IPS DF 6.9 (cell line): ENCODE measurements at regions not wholly inside any gene's neighbourhood (a gene's known extent, or its start where the extent isn't known, plus 50 kb on each side); places are given as distances from the start of the nearest gene placed in this dataset.

Experiments
- DNase-seq: peaks from one replicate; pipeline ENCODE4 v3.0.0-alpha.2; 2013; ENCODE audit warnings: low read depth, low spot score
- H3K27ac ChIP-seq: one replicate; pipeline ENCODE4 v1.5.1; 2013; ENCODE audit warnings: low read length, control low read depth
- H3K27me3 ChIP-seq: 2 replicates; pipeline ENCODE4 v1.6.1; 2013; ENCODE audit warnings: mild to moderate bottlenecking, low read length; ENCODE audit not compliant: control insufficient read depth, insufficient read depth
- H3K36me3 ChIP-seq: 2 replicates; pipeline ENCODE4 v1.6.1; 2013; ENCODE audit warnings: low read length; ENCODE audit not compliant: control insufficient read depth, insufficient read depth
- H3K4me1 ChIP-seq: 2 replicates; pipeline ENCODE4 v1.6.1; 2013; ENCODE audit warnings: low read length; ENCODE audit not compliant: control insufficient read depth, insufficient read depth
- H3K4me3 ChIP-seq: 2 replicates; pipeline ENCODE4 v1.5.1; 2013; ENCODE audit warnings: mild to moderate bottlenecking, low read length
- H3K9me3 ChIP-seq: 2 replicates; pipeline ENCODE4 v1.6.1; 2013; ENCODE audit warnings: low read length, inconsistent platforms; ENCODE audit not compliant: control insufficient read depth, insufficient read depth
- WGBS: extraction: QIAGEN DNeasy Blood & Tissue Kit; methylation state at CpG from one replicate; pipeline ENCODE4 v1.1.7; 2013; ENCODE audit warnings: mixed read lengths, missing lambda C conversion rate; ENCODE audit not compliant: insufficient read length, insufficient coverage; 5-methylcytosine and 5-hydroxymethylcytosine counted together

- Histone ChIP-seq H3K4me3 (no peak overlapping the region), H3K36me3 (no peaks in the 10 kb centered on the region), H3K4me1 (no peaks in the 10 kb centered on the region), H3K27ac (no peak overlapping the region), H3K9me3 (no peaks in the 10 kb centered on the region), H3K27me3 (no peaks in the 10 kb centered on the region)
- DNase-seq: no peak
- WGBS: no CpG with 5 or more reads among the region's 1 CpG
These were observed 148.7 kb upstream of the RASGEF1B start for GRCh38 chr4:81620442-81620841.

- no peak for DNase-seq
- H3K27me3 ChIP-seq: no peaks in the 10 kb centered on the region
- no CpG with 5 or more reads among the region's 1 CpG for whole genome bisulfite sequencing
These were observed 145.8 kb upstream of the RASGEF1B start for GRCh38 chr4:81617545-81617944.

GRCh38 chr4:81611221-81611620 is 139.5 kb upstream of the RASGEF1B start:
- Histone ChIP-seq H3K27ac (no peak overlapping the region), H3K4me3 (no peak overlapping the region), H3K27me3 (no peaks in the 10 kb centered on the region), H3K9me3 (no peaks in the 10 kb centered on the region), H3K4me1 (no peaks in the 10 kb centered on the region), H3K36me3 (no peaks in the 10 kb centered on the region)
- no CpG with 5 or more reads among the region's 3 CpGs for WGBS
- no peak for DNase-seq

More at GRCh38 chr4:81617545-81617944, 145.8 kb upstream of the RASGEF1B start:
- Histone ChIP-seq H3K27ac (no peak overlapping the region), H3K4me3 (no peak overlapping the region), H3K4me1 (no peaks in the 10 kb centered on the region), H3K36me3 (no peaks in the 10 kb centered on the region), H3K9me3 (no peaks in the 10 kb centered on the region)

- DNase-seq: no peak
- no peak overlapping the region for H3K27ac ChIP-seq
These were observed 138.1 kb upstream of the RASGEF1B start for GRCh38 chr4:81609844-81610243.

GRCh38 chr4:81607950-81608349 is 136.2 kb upstream of the RASGEF1B start:
- Histone ChIP-seq H3K4me3 (no peak overlapping the region), H3K4me1 (no peaks in the 10 kb centered on the region), H3K27me3 (no peaks in the 10 kb centered on the region), H3K9me3 (no peaks in the 10 kb centered on the region), H3K27ac (no peak overlapping the region), H3K36me3 (no peaks in the 10 kb centered on the region)
- DNase-seq: no peak
- no CpG with 5 or more reads among the region's 3 CpGs for WGBS

More at GRCh38 chr4:81609844-81610243, 138.1 kb upstream of the RASGEF1B start:
- H3K4me3 ChIP-seq: no peak overlapping the region
- no CpG with 5 or more reads among the region's 2 CpGs for WGBS
- no peaks in the 10 kb centered on the region for H3K9me3 ChIP-seq
- no peaks in the 10 kb centered on the region for H3K4me1 ChIP-seq
- no peaks in the 10 kb centered on the region for H3K36me3 ChIP-seq
- H3K27me3 ChIP-seq: no peaks in the 10 kb centered on the region

GRCh38 chr4:81606801-81607501 is 135.2 kb upstream of the RASGEF1B start:
- no peak overlapping the region for H3K27ac ChIP-seq
- H3K36me3 ChIP-seq: no peaks in the 10 kb centered on the region
- no peaks in the 10 kb centered on the region for H3K4me1 ChIP-seq
- H3K27me3 ChIP-seq: no peaks in the 10 kb centered on the region
- H3K9me3 ChIP-seq: no peaks in the 10 kb centered on the region
- no peak for DNase-seq
- no CpG with 5 or more reads among the region's 4 CpGs for WGBS
- H3K4me3 ChIP-seq: no peak overlapping the region

GRCh38 chr4:81606166-81606565 is 134.5 kb upstream of the RASGEF1B start:
- H3K36me3 ChIP-seq: no peaks in the 10 kb centered on the region
- WGBS: no CpG with 5 or more reads among the region's 2 CpGs
- no peaks in the 10 kb centered on the region for H3K4me1 ChIP-seq
- no peak for DNase-seq
- H3K27me3 ChIP-seq: no peaks in the 10 kb centered on the region
- H3K9me3 ChIP-seq: no peaks in the 10 kb centered on the region
- H3K27ac ChIP-seq: no peak overlapping the region
- H3K4me3 ChIP-seq: no peak overlapping the region

GRCh38 chr4:81605271-81605670 is 133.6 kb upstream of the RASGEF1B start:
- no peaks in the 10 kb centered on the region for H3K36me3 ChIP-seq
- no peak for DNase-seq
- no peak overlapping the region for H3K27ac ChIP-seq
- H3K4me3 ChIP-seq: no peak overlapping the region
- 0 out of 2 replicates have a peak, but pooled peaks cover 1% of the 10 kb centered on the region for H3K4me1 ChIP-seq
- no CpG with 5 or more reads among the region's 2 CpGs for WGBS
- no peaks in the 10 kb centered on the region for H3K27me3 ChIP-seq
- H3K9me3 ChIP-seq: no peaks in the 10 kb centered on the region

GRCh38 chr4:81604683-81605218 is 133.0 kb upstream of the RASGEF1B start:
- DNase-seq: no peak
- H3K4me3 ChIP-seq: no peak overlapping the region
- no peaks in the 10 kb centered on the region for H3K27me3 ChIP-seq
- no CpG with 5 or more reads among the region's 3 CpGs for WGBS
- H3K27ac ChIP-seq: no peak overlapping the region
- peaks cover 1% of the 10 kb centered on the region; the same call in 1 of the 2 replicates for H3K4me1 ChIP-seq
- no peaks in the 10 kb centered on the region for H3K9me3 ChIP-seq
- H3K36me3 ChIP-seq: no peaks in the 10 kb centered on the region

- peaks cover 1% of the 10 kb centered on the region; the same call in 1 of the 2 replicates for H3K4me1 ChIP-seq
- no peak for DNase-seq
- no peak overlapping the region for H3K27ac ChIP-seq
- H3K4me3 ChIP-seq: no peak overlapping the region
- H3K9me3 ChIP-seq: no peaks in the 10 kb centered on the region
- no peaks in the 10 kb centered on the region for H3K27me3 ChIP-seq
- no peaks in the 10 kb centered on the region for H3K36me3 ChIP-seq
These were observed 131.1 kb upstream of the RASGEF1B start for GRCh38 chr4:81602854-81603253.

GRCh38 chr4:81601358-81601694 is 129.6 kb upstream of the RASGEF1B start:
- Histone ChIP-seq H3K27me3 (no peaks in the 10 kb centered on the region), H3K36me3 (no peaks in the 10 kb centered on the region), H3K27ac (no peak overlapping the region), H3K4me1 (peaks cover 1% of the 10 kb centered on the region; the same call in 1 of the 2 replicates), H3K4me3 (no peak overlapping the region), H3K9me3 (no peaks in the 10 kb centered on the region)
- no CpG with 5 or more reads among the region's 1 CpG for WGBS
- DNase-seq: no peak
